K562 (cell line): ENCODE measurements at regions not wholly inside any gene's neighbourhood (a gene's known extent, or its start where the extent isn't known, plus 50 kb on each side); places are given as distances from the start of the nearest gene placed in this dataset.

ENCODE experiments used
- ATAC-seq: fragments of 200-7000 bp; cut with Tn5 transposase; 3 replicates; pipeline ENCODE4 v1.9.1; 2020; ENCODE audit warnings: moderate library complexity
- BruUV-seq: library from RNA; stranded (reverse); fragments of 400-500 nt; replicated peaks from 2 replicates; lab custom pipeline; 2021; lab: Mats Ljungman, UMichigan
- CTCF ChIA-PET: fragments of 300-600 bp; formaldehyde crosslinking; extraction: SDS; loops from one replicate; lab custom pipeline; 2021; ENCODE audit warnings: low intra/inter-chr PET ratio; lab: Yijun Ruan, JAX
- POLR2A ChIA-PET: fragments of 300-600, 350-650 bp; sonication (Branson Sonifier 250); formaldehyde crosslinking; extraction: SDS; loops from one replicate; lab custom pipeline; 2021; ENCODE audit warnings: antibody characterized with exemption, inconsistent platforms; lab: Yijun Ruan, JAX
- DNase-seq, 4 experiments: peaks; one replicate each; pipeline versions ENCODE4 v3.0.0 to v3.0.0-alpha.2; 2011 to 2018; ENCODE audit warnings: low spot score in 3 of 4, mixed read lengths in 3 of 4; ENCODE audit errors: extremely low read depth in 1 of 4
- FAIRE-seq: peaks from 2 replicates; lab custom pipeline; 2011; peaks lifted over from hg19 to GRCh38; lab: Jason Lieb, UNC
- H2AFZ ChIP-seq: 2 replicates; pipeline ENCODE4 v1.6.0; 2011; ENCODE audit warnings: low read depth, low read length, control low read depth, inconsistent platforms
- H3K27ac ChIP-seq: fragments of 200-600 bp; 3 replicates; pipeline ENCODE4 v1.8.0; 2011; ENCODE audit warnings: low read depth, mild to moderate bottlenecking, control low read depth, inconsistent platforms, low read length, moderate library complexity, mixed read lengths; ENCODE audit errors: extremely low read depth
- H3K27me3 ChIP-seq, 2 experiments: fragments of 300-600 bp in 1 of 2; 2 replicates in 1 of 2; 3 replicates in 1 of 2; pipeline versions ENCODE4 v1.6.0 to v1.8.0; 2011; ENCODE audit warnings: inconsistent platforms in 2 of 2, low read length in 2 of 2, mild to moderate bottlenecking in 1 of 2, mixed read lengths in 1 of 2, moderate library complexity in 1 of 2; ENCODE audit not compliant: control insufficient read depth in 2 of 2, insufficient read depth in 2 of 2
- H3K36me3 ChIP-seq: fragments of 300-600 bp; 3 replicates; pipeline ENCODE4 v1.8.0; 2011; ENCODE audit warnings: mild to moderate bottlenecking, low read length, inconsistent platforms; ENCODE audit not compliant: control insufficient read depth, insufficient read depth
- H3K4me1 ChIP-seq, 2 experiments: fragments of 200-600 bp in 1 of 2; replicated peaks in 1 of 2; 2 replicates in 1 of 2; 3 replicates in 1 of 2; pipeline versions ENCODE4 v1.5.1 to v1.8.0; 2011; ENCODE audit warnings: inconsistent platforms in 2 of 2, low read length in 2 of 2, mild to moderate bottlenecking in 1 of 2, mixed read lengths in 1 of 2, moderate library complexity in 1 of 2; ENCODE audit not compliant: control insufficient read depth in 2 of 2, insufficient read depth in 2 of 2
- H3K4me2 ChIP-seq: 2 replicates; pipeline ENCODE4 v1.6.1; 2011; ENCODE audit warnings: low read length, control low read depth, inconsistent platforms, mixed read lengths; ENCODE audit not compliant: insufficient read depth
- H3K4me3 ChIP-seq: fragments of 200-600 bp; sonication (generic), shearing (Covaris generic); 2 replicates; pipeline ENCODE4 v1.5.1; 2016; ENCODE audit warnings: control low read depth, inconsistent platforms
- H3K79me2 ChIP-seq: fragments of 200-600 bp; 3 replicates; pipeline ENCODE4 v1.8.0; 2011; ENCODE audit warnings: low read length, inconsistent platforms; ENCODE audit not compliant: control insufficient read depth, insufficient read depth
- H3K9ac ChIP-seq, 2 experiments: 2 replicates each; pipeline versions ENCODE4 v1.6.0 to v1.6.1; 2011; ENCODE audit warnings: low read depth in 2 of 2, low read length in 2 of 2, control low read depth in 1 of 2, inconsistent platforms in 1 of 2, mild to moderate bottlenecking in 1 of 2, mixed read lengths in 1 of 2; ENCODE audit not compliant: insufficient read depth in 1 of 2
- H3K9me1 ChIP-seq: one replicate; pipeline ENCODE4 v1.6.0; 2011; ENCODE audit warnings: inconsistent platforms, mild to moderate bottlenecking, low read length, moderate library complexity; ENCODE audit not compliant: control insufficient read depth, insufficient read depth
- H3K9me3 ChIP-seq: replicated peaks from 2 replicates; pipeline ENCODE4 v1.5.1; 2011; ENCODE audit warnings: low read depth, low read length, inconsistent platforms; ENCODE audit not compliant: control insufficient read depth, insufficient read depth
- H4K20me1 ChIP-seq: replicated peaks from 2 replicates; pipeline ENCODE4 v1.6.1; 2011; ENCODE audit warnings: low read length, inconsistent platforms, mixed read lengths; ENCODE audit not compliant: control insufficient read depth, insufficient read depth
- ELF1 ChIP-seq: fragments of 200-800 bp; sonication (Bioruptor generic); IDR thresholded peaks from 2 replicates; pipeline ENCODE4 v1.6.1; 2016; ENCODE audit warnings: missing genetic modification characterization, missing compliant biosample characterization
- ETV1 ChIP-seq: fragments of 450-650 bp; conservative IDR thresholded peaks from 2 replicates; pipeline ENCODE4 v1.6.1; 2016; ENCODE audit warnings: missing genetic modification characterization, control low read depth, low read depth, missing compliant biosample characterization
- ETV6 ChIP-seq, 3 experiments: fragments of 150-350 bp in 1 of 3; sonication (generic) in 1 of 3; formaldehyde crosslinking in 1 of 3; IDR thresholded peaks; 2 replicates each; pipeline versions ENCODE4 v1.6.1 to v1.8.0; 2014 to 2022; ENCODE audit warnings: borderline replicate concordance in 2 of 3, low read depth in 2 of 3, antibody characterized with exemption in 1 of 3, low read length in 1 of 3, mild to moderate bottlenecking in 1 of 3, missing genetic modification reagents in 1 of 3
- FOSL1 ChIP-seq: fragments of 200-800 bp; sonication (Bioruptor generic); conservative IDR thresholded peaks from 2 replicates; pipeline ENCODE4 v1.6.1; 2016; ENCODE audit warnings: missing genetic modification characterization, missing compliant biosample characterization
- HDAC1 ChIP-seq, 2 experiments: fragments of 450-650 bp; IDR thresholded peaks; 2 replicates each; pipeline ENCODE4 v1.6.1; 2016 to 2017; ENCODE audit warnings: inconsistent platforms in 1 of 2, mild to moderate bottlenecking in 1 of 2, moderate library complexity in 1 of 2
- JUND ChIP-seq, 2 experiments: IDR thresholded peaks; 2 replicates in 1 of 2; 3 replicates in 1 of 2; pipeline ENCODE4 v1.6.1; 2011; ENCODE audit warnings: borderline replicate concordance in 2 of 2, low read depth in 2 of 2, low read length in 2 of 2, improper control_type of control experiment in 1 of 2, missing biosample characterization in 1 of 2, missing genetic modification characterization in 1 of 2, missing genetic modification reagents in 1 of 2
- KDM1A ChIP-seq, 2 experiments: fragments of 450-650 bp; IDR thresholded peaks; 2 replicates each; pipeline ENCODE4 v1.6.1; 2016; ENCODE audit warnings: mild to moderate bottlenecking in 2 of 2
- KLF13 ChIP-seq: fragments of 450-650 bp; IDR thresholded peaks from 2 replicates; pipeline ENCODE4 v1.6.1; 2016; ENCODE audit warnings: missing genetic modification characterization, low read depth, mild to moderate bottlenecking, missing compliant biosample characterization, moderate library complexity, borderline replicate concordance
- NR2C2 ChIP-seq, 2 experiments: fragments of 200-800 bp in 1 of 2; sonication (Bioruptor generic) in 1 of 2; sonication (generic) in 1 of 2; formaldehyde crosslinking in 1 of 2; IDR thresholded peaks; 2 replicates each; pipeline versions ENCODE4 v1.6.1 to v1.8.0; 2016 to 2022; ENCODE audit warnings: mild to moderate bottlenecking in 1 of 2, missing compliant biosample characterization in 1 of 2, missing genetic modification characterization in 1 of 2, missing genetic modification reagents in 1 of 2
- SOX6 ChIP-seq: fragments of 450-650 bp; IDR thresholded peaks from 2 replicates; pipeline ENCODE4 v1.6.1; 2014; ENCODE audit warnings: mild to moderate bottlenecking
- ZNF175 ChIP-seq: fragments of 200-800 bp; sonication (Bioruptor generic); IDR thresholded peaks from 2 replicates; pipeline ENCODE4 v1.6.1; 2016; ENCODE audit warnings: low read depth, mild to moderate bottlenecking, missing genetic modification characterization, missing compliant biosample characterization
- WGBS: fragments of 100-300 bp; shearing (Covaris generic); methylation state at CpG from one replicate; pipeline ENCODE4 v1.1.6; 2016; ENCODE audit warnings: low coverage, mixed read lengths; ENCODE audit not compliant: insufficient coverage; ENCODE audit errors: missing lambda C conversion rate; 5-methylcytosine and 5-hydroxymethylcytosine counted together
- in situ Hi-C: fragments of 300-500 bp; cut with MboI; formaldehyde crosslinking; loops from 4 replicates; pipeline ENCODE4 v1.15.0; 2018; ENCODE audit warnings: inconsistent platforms, mixed read lengths
- intact Hi-C: fragments of 100-400 bp; cut with micrococcal nuclease; formaldehyde crosslinking; loops from 2 replicates; pipeline ENCODE4 v1.14.2; 2022
- TF ChIP-seq, protein P1 (sequence below): fragments of 450-650 bp; formaldehyde crosslinking; IDR thresholded peaks from 2 replicates; pipeline ENCODE4 v1.4.0; 2022; ENCODE audit warnings: missing genetic modification characterization
- TF ChIP-seq, protein P2 (sequence below): sonication (generic); formaldehyde crosslinking; IDR thresholded peaks from 2 replicates; pipeline ENCODE4 v1.8.1; 2023; ENCODE audit warnings: mild to moderate bottlenecking, missing genetic modification reagents

DNA sequence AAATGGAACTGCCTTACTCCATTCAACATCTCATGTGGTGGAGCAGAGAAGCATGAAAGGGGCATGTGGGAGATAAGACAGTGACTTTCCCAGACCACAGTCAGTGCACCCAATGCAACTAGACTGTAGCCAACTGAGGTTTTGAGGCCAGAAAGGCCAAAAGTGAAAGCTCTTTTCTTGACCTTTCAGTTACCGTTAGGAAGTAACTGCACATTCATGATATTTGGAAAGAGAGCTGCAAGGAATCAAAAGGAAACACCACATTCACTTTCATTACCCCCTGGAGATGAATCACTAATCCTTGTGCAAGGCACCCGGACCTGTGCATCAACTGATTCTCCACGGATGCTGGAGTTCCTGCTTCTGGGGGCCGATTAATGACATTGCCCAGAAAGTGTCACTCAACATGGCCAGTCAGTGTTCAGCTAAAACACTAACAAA, 72.9 kb upstream of the ELK3 start:
- H3K27me3 ChIP-seq = peaks cover 0 to 9% of the 10 kb centered on the region in 2 experiments; a peak in 2 of 5 replicates
- no peaks in the 10 kb centered on the region; a peak in 3 of 5 replicates for H3K4me1 ChIP-seq
- no peaks in the 10 kb centered on the region for H4K20me1 ChIP-seq
- no peak overlapping the region for H3K27ac ChIP-seq
- ChIA-PET CTCF (no interaction called here), POLR2A (interaction anchor here (0.7 kb wide), 1 partner anchor 215 kb away, joined by 6 read pairs; no protein-coding TSS in a partner anchor)
- no peak overlapping the region for H3K9ac ChIP-seq
- no peak overlapping the region for H3K4me3 ChIP-seq
- peak in 1 of 4 experiments; percentile 9 for DNase-seq
- WGBS = 0% methylated on average over 4 of the region's 4 CpGs
- FAIRE-seq = no peak
- TF ChIP-seq KDM1A (IDR thresholded peaks at IDR 0.05) = peak in 1 of 2 experiments; percentile 33; a peak in 1 of 4 replicates
- TF ChIP-seq ELF1 (tag) = peak; percentile 20; the same call in 1 of the 2 replicates
- 0 out of 2 replicates have a peak, but pooled peaks have one; percentile 22 for TF ChIP-seq FOSL1
- 0 out of 2 replicates have a peak, but pooled peaks have one; percentile 1 for TF ChIP-seq ZNF175 (CRISPR knock-in tag)
- TF ChIP-seq ETV6 (IDR thresholded peaks at IDR 0.05; ENCODE audit: borderline replicate concordance in 1 of 2, low read depth in 2 of 2, low read length in 1 of 2) = 0 out of 4 replicates have a peak, but pooled peaks of 1 of the 2 experiments have one; percentile 20
- no peak for TF ChIP-seq ETV6 (CRISPR knock-in tag; IDR thresholded peaks at IDR 0.05; ENCODE audit: borderline replicate concordance)
- no peak for TF ChIP-seq HDAC1 (IDR thresholded peaks at IDR 0.05)
- no peak for TF ChIP-seq KLF13
- no peak for TF ChIP-seq NR2C2 (CRISPR knock-in tag; IDR thresholded peaks at IDR 0.05)
- peak; percentile 85 for TF ChIP-seq NR2C2 (tag; IDR thresholded peaks at IDR 0.05)
- TF ChIP-seq JUND (IDR thresholded peaks at IDR 0.05; ENCODE audit: borderline replicate concordance, low read depth, low read length) = no peak
- peak; percentile 16; the same call in 1 of the 3 replicates for TF ChIP-seq JUND (tag; IDR thresholded peaks at IDR 0.05; ENCODE audit: borderline replicate concordance, low read depth, low read length)
- TF ChIP-seq, protein P1, sequence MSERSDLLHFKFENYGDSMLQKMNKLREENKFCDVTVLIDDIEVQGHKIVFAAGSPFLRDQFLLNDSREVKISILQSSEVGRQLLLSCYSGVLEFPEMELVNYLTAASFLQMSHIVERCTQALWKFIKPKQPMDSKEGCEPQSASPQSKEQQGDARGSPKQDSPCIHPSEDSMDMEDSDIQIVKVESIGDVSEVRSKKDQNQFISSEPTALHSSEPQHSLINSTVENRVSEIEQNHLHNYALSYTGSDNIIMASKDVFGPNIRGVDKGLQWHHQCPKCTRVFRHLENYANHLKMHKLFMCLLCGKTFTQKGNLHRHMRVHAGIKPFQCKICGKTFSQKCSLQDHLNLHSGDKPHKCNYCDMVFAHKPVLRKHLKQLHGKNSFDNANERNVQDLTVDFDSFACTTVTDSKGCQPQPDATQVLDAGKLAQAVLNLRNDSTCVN (CRISPR knock-in tag) = no peak
- TF ChIP-seq ETV1 = 0 out of 2 replicates have a peak, but pooled peaks have one; percentile 11
- TF ChIP-seq SOX6 = no peak
- TF ChIP-seq, protein P2, sequence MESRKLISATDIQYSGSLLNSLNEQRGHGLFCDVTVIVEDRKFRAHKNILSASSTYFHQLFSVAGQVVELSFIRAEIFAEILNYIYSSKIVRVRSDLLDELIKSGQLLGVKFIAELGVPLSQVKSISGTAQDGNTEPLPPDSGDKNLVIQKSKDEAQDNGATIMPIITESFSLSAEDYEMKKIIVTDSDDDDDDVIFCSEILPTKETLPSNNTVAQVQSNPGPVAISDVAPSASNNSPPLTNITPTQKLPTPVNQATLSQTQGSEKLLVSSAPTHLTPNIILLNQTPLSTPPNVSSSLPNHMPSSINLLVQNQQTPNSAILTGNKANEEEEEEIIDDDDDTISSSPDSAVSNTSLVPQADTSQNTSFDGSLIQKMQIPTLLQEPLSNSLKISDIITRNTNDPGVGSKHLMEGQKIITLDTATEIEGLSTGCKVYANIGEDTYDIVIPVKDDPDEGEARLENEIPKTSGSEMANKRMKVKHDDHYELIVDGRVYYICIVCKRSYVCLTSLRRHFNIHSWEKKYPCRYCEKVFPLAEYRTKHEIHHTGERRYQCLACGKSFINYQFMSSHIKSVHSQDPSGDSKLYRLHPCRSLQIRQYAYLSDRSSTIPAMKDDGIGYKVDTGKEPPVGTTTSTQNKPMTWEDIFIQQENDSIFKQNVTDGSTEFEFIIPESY = no peak
- in situ Hi-C loops = no loop called here
- H2AFZ ChIP-seq = no peak overlapping the region
- no peak overlapping the region for H3K4me2 ChIP-seq
- peak; percentile 43 for ATAC-seq
- no peaks in the 10 kb centered on the region for H3K9me1 ChIP-seq
- no peaks in the 10 kb centered on the region for H3K79me2 ChIP-seq
- H3K36me3 ChIP-seq = no peaks in the 10 kb centered on the region
- no peaks in the 10 kb centered on the region for H3K9me3 ChIP-seq
- BruUV-seq = no TSS peak
- intact Hi-C loops = no loop called here
